Fibroblast of skin of right biceps (primary cell): ENCODE measurements at regions not wholly inside any gene's neighbourhood (a gene's known extent, or its start where the extent isn't known, plus 50 kb on each side); places are given as distances from the start of the nearest gene placed in this dataset.
"Not testable (repeated sequence)": the region's sequence is repeated elsewhere in the genome, so short reads cannot be mapped to it uniquely, and the experiment has no call there.

Source experiments
- DNase-seq: peaks from one replicate; pipeline ENCODE4 v3.0.0-alpha.2; 2013

GRCh38 chr18:47397671-47398319 lies 146.3 kb upstream of the SKOR2 start:
- DNase-seq = no peak

DNA sequence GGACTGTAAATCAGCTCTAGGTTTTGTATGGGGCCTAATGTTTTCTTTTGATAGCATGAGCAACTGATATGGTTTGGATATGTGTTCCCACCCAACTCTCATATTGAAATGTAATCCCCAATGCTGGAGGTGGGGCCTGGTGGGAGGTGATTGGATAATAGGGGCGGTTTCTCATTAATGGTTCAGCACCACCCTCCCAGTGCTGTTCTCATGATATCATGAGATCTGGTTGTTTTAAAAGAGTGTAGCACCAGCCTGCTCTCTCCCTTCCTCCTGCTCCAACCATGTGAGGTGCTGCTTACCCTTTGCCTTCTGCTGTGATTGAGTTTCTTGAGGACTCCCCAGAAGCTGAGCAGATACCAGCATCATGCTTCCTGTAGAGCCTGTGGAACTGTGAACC lies 140.2 kb upstream of the SKOR2 start:
- no peak for DNase-seq

DNA sequence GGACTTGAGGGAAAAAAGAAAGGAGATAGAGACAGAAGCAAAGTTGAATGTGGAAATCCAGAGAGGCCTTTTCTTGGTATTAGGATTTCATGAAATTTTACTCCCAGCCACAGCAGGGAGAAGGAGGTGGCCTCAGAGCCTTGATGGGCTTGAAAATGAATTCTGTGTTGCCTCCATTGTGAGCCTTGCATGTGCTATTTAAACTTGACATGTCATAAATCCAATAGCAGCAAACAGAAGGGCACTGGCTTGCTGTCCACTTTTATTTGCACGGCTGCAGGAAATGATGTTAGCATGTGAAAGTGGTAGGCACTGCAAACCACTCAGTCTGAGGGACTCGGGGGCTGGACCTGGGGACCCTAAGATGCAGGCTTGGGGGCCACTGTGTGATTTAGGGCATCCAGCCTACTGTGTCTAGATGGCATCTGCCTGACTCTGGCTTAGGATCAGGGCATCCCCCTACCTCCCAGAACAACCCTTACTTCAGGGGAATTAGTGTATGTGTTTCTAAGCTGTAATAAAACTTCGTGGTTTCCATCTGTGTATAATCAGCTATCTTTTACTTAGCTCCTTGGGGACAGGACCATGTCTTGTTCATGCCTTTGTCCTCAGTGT lies 139.1 kb upstream of the SKOR2 start:
- no peak for DNase-seq

GRCh38 chr18:47389210-47389609 lies 137.8 kb upstream of the SKOR2 start:
- DNase-seq = no peak

DNA sequence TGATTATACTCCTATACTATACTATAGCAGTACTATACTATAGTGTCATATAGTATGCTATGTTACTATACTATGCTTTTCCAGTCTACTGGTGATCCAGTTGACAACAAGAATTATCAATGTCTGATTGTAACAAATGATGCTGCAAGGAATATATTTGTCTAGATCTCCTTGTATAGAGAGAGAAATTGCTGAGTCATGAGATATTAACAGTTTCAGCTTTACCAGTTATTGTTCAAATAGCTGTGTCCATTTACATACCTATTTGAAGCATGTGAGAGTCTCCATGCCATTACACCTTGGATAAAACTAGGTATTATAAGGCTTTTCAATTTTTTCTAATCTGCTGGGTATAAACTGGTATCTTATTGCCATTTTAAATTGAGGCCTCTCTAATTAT lies 136.4 kb upstream of the SKOR2 start:
- no peak for DNase-seq

DNA sequence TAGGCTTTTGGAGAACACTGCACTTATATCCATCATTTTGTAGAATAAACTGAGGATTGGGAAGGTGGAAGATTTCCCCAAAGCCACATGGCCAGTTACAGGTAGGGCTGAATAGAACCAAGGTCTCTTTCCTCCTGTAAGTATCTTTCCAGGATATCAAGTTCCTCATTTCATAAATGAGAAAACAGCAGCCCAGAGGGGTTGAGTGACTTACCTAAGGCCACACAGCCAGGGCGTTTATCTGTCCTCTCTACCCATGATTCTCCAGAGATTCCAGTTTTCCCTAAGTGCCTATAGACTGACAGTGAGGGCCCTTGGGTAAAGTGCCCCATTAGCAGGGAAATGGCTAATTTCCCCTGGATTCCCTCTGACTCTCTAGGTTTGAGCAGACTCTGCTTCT lies 132.3 kb upstream of the SKOR2 start:
- DNase-seq = no peak

GRCh38 chr18:47381975-47382570 lies 130.6 kb upstream of the SKOR2 start:
- DNase-seq = no peak

DNA sequence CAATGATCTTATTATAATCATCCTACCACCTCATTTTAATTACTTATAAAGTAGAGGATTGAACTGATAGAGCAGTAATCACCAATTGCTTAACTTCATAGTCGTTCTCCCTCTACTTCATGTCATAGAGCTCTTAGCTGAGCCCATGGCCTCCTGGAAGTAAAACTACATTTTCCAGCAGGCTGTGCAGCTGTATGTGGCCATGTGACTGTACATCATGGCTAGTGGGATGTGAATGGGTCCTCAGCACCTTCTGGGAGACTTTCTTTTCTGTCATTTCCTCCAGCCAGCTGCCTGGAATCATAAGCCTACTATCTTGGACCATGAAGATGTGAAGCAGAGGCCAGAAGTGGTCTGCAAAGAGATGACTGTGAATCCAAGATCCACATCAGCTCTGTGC lies 128.7 kb upstream of the SKOR2 start:
- no peak for DNase-seq

- no peak for DNase-seq
These were observed 122.0 kb upstream of the SKOR2 start for GRCh38 chr18:47373465-47373864.

DNA sequence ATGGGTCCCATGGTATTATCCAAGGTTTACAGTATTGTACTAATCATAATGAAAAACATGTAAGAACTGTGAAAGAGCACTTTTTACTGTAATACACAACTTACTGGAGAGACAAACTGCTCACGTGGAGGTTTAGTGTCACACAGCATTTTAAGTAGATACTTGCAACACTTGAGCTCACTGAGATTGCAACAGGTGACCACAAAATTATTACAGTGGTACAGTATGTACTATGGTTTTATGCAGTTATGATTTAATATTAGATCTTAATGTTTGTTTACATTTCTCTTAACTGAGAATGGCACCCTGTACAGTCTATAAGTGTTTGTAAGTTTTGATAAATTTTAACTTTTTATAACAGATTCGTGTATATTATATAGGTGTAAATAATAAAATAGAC lies 118.6 kb upstream of the SKOR2 start:
- no peak for DNase-seq

DNA sequence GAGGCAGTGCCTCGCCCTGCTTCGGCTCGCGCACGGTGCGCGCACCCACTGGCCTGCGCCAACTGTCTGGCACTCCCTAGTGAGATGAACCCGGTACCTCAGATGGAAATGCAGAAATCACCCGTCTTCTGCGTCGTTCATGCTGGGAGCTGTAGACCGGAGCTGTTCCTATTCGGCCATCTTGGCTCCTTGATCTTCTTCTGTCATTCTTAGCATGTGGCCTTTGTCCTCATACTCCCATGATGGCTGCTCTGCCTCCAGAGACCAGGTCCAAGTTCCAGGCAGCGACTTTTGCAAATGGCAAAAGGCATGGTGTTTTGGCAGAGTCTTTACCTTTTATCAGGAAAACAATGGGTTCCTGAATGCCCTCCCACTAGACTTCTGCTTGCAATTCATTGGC lies 102.6 kb upstream of the SKOR2 start:
- DNase-seq = not testable (repeated sequence)

DNA sequence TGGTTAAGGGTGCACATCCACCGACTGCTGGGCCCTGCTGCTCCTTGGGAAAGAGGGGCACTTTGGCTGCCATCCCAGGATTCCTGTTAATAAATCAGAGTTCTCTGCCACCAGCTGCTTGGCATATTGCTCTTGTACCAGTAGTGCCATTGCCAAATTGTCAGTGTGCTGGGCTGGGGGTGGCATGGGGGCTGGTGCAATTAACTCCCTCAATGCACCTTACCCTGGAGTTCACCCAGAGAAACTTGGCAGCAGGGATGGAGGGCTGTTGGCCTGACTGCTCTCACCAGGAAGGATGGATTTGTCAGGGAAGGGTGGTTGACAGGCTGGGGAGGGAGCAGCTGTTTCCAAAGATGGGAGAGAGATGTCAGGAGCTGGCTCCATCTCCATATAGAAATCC lies 94.6 kb upstream of the SKOR2 start:
- DNase-seq = no peak

- no peak for DNase-seq
These were observed 93.8 kb upstream of the SKOR2 start for GRCh38 chr18:47345291-47345690.

DNA sequence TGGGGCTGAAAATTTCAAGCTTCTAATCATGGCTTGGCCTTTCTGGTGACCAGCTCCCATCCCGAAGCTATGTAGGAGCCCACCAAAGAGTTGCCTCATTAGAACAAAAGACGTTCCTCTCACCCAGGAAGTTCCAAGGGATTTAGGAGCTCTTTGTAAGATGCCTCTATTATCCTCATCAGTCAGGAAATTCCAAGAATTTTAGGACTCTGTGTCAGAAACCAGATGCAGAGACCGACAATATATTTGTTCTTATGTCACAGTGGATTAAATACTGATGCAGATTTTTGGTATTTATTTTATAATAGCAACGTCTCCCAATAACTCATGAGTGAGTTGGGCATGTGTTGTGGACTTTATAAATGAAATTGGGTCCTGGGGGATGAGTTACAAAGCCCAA lies 91.8 kb upstream of the SKOR2 start:
- peak; percentile 82 for DNase-seq

DNA sequence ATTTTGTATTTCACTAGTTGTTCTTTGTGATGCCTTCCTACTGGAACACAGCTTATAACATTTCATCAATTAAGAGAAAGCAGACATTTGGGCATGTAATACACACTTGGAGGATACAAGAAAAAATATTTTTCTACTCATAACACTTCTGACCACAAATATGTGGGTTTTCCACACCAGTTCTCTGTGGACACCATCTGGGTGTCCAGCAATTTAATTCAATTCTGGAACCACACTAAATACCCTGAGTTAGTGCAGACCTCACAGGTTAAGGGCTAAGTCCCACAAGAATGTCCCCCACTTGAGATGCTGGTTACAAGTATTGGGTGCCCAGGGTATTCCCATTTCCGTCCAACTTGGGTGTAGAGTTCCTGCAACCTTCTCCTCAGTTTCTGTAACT lies 91.1 kb upstream of the SKOR2 start:
- peak; percentile 19 for DNase-seq

DNA sequence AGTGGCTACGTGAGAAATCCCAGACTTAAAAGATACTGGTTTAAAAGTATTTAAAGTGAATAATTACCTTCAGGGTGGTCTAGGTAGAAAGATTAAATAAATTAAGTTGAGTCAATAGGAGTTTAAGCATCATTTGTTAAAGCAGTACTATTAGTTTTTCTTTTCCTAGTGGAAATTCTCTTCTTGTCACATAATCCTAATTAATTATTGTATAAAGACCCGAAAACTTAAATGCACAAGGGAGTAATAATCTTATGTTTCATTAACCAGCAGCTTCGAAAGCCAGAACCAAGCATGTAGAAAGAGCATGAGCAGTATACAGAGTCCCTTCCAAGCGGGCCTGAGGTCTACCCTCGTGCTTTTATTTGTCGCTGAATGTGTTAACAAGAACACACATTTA lies 90.2 kb upstream of the SKOR2 start:
- DNase-seq = no peak

DNA sequence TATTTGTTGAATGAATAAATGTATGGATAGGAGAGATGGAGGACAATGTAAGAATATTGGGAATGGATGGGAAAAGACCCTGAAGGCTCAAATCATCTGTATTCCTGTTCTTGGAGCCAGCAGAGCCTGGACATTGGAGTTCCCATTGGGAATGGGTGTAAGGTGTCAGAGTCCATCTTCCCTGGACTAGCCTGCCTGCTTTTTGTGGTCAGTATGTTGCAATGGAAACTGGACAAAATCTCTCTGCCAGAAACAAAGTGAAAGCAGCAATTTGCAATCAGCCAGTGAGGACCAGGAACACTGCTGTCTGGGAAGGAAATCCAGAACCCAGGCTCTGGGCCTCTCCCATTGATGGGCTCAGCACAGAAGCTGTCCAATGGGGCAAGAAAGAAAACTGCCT lies 83.5 kb upstream of the SKOR2 start:
- DNase-seq = no peak

DNA sequence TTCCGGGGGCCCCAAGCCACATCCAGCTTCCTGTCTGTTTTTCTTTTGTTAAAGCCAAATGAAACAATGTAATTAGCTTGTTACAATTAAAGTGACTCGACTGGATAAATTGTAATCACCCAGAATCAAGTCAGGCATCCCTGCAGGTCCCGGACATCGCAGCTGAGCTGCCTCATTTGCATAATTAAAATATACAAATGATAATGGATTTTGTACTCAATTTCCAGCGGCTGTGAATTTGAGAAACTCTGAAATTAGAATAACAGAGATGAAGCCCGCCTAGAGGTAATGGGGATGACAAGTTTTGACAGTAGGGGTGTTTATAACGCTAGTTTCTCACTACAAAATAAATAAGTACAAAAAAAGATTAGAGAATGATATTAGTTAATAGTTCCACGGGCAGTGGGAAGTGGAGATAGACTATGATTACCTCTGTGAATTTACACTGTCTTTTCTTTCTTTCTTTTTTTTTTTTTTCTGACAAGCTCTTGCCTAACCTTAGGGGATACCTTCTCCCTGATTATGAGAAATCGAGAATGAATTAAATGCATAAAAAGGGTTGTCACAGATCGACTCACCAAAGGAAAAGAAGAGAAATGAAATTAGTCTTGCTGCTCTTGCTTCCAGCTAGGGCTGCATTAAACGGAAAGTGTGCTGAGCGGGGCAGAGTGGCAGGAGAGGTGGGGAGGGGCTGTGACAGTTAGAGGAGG lies 82.6 kb upstream of the SKOR2 start:
- no peak for DNase-seq

DNA sequence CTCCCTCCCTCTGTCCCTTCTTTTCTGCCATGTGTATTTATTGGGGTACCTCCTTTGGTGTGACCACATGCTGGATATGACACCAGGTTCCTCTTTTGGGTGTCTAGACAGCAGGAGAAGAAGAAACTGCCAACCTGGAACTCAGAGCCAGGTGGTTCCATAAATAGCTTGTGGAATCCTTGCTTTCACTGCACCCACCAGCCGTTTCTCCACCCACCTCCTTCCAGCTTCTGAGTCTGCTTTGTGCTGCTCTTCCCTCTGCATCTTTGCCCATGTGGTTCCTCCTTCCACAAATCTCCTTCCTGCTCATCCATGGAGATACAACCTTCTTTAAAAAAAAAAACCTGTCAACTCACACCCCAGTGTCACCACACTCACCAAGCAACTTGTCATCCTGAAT lies 80.2 kb upstream of the SKOR2 start:
- no peak for DNase-seq

GRCh38 chr18:47331026-47331425 lies 79.6 kb upstream of the SKOR2 start:
- peak; percentile 29 for DNase-seq

DNA sequence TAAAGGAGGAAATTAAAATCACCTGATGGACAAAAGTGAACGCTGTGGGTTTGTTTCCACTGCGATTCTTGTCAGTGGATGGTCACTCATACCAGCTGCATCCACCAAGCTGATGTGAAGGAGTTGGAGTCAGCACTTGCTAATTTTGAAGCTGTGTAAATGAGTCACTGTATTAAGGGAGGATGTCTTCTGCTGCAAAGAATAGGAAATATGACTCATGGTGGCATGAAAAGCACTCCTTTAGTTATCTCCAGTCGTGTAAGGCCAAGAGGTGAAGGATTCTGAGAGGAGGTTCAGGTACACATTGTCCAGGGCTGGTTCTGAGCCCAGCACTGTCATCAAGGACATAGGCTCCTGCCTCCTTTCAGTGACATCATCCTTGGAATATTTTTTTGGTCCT lies 71.7 kb upstream of the SKOR2 start:
- peak; percentile 74 for DNase-seq

- no peak for DNase-seq
These were observed 70.4 kb upstream of the SKOR2 start for GRCh38 chr18:47321815-47322214.

- DNase-seq = no peak
These were observed 66.5 kb upstream of the SKOR2 start for GRCh38 chr18:47317824-47318508.

GRCh38 chr18:47316924-47317323 lies 65.5 kb upstream of the SKOR2 start:
- DNase-seq = no peak
